Neural progenitor cell (in vitro differentiated cells): ENCODE measurements at regions not wholly inside any gene's neighbourhood (a gene's known extent, or its start where the extent isn't known, plus 50 kb on each side); places are given as distances from the start of the nearest gene placed in this dataset.

ENCODE experiments used
- DNase-seq: peaks from one replicate; pipeline ENCODE4 v3.0.0-alpha.2; 2016; ENCODE audit warnings: low spot score
- H2AFZ ChIP-seq: fragments of 200-600 bp; sonication (generic); replicated peaks from 2 replicates; pipeline ENCODE4 v1.6.1; 2016; ENCODE audit warnings: antibody characterized with exemption
- H3F3A ChIP-seq: fragments of 200-600 bp; sonication (generic); 2 replicates; pipeline ENCODE4 v1.6.1; 2016; ENCODE audit warnings: antibody characterized with exemption, low read depth
- H3K27ac ChIP-seq: fragments of 200-600 bp; sonication (generic); 2 replicates; pipeline ENCODE4 v1.5.1; 2016; ENCODE audit warnings: mild to moderate bottlenecking
- H3K27me3 ChIP-seq: fragments of 200-600 bp; sonication (generic); 2 replicates; pipeline ENCODE4 v1.6.1; 2016; ENCODE audit warnings: mild to moderate bottlenecking, moderate library complexity
- H3K36me3 ChIP-seq: fragments of 200-600 bp; sonication (generic); 2 replicates; pipeline ENCODE4 v1.5.1; 2016
- H3K4me1 ChIP-seq: fragments of 200-600 bp; sonication (generic); 2 replicates; pipeline ENCODE4 v1.6.1; 2016; ENCODE audit warnings: mixed run types
- H3K4me2 ChIP-seq: fragments of 200-600 bp; sonication (generic); 2 replicates; pipeline ENCODE4 v1.6.1; 2016
- H3K4me3 ChIP-seq: fragments of 200-600 bp; sonication (generic); 2 replicates; pipeline ENCODE4 v1.5.1; 2016
- H3K79me2 ChIP-seq: fragments of 200-600 bp; sonication (generic); 2 replicates; pipeline ENCODE4 v1.6.1; 2016; ENCODE audit warnings: low read depth
- H3K9ac ChIP-seq: fragments of 200-600 bp; sonication (generic); 2 replicates; pipeline ENCODE4 v1.6.1; 2016
- H3K9me3 ChIP-seq: fragments of 200-600 bp; sonication (generic); 2 replicates; pipeline ENCODE4 v1.5.1; 2016; ENCODE audit warnings: low read depth
- H4K20me1 ChIP-seq: fragments of 200-600 bp; sonication (generic); 2 replicates; pipeline ENCODE4 v1.6.1; 2016; ENCODE audit warnings: low read depth
- H3K27ac Mint-ChIP-seq: 3 replicates; pipeline ENCODE4 v1.8.0; 2021; ENCODE audit warnings: mixed read lengths
- H3K27me3 Mint-ChIP-seq: 2 replicates; pipeline ENCODE4 v1.8.0; 2022; ENCODE audit warnings: low read depth, mild to moderate bottlenecking, inconsistent platforms, moderate library complexity, mixed read lengths; ENCODE audit not compliant: insufficient read depth
- H3K36me3 Mint-ChIP-seq: 3 replicates; pipeline ENCODE4 v1.8.0; 2021; ENCODE audit warnings: mixed read lengths
- H3K4me1 Mint-ChIP-seq: 3 replicates; pipeline ENCODE4 v1.8.0; 2021; ENCODE audit warnings: mixed read lengths
- H3K4me3 Mint-ChIP-seq: 3 replicates; pipeline ENCODE4 v1.8.0; 2021; ENCODE audit warnings: mild to moderate bottlenecking, moderate library complexity, mixed read lengths
- H3K9me3 Mint-ChIP-seq: 3 replicates; pipeline ENCODE4 v1.8.0; 2020; ENCODE audit warnings: mixed read lengths
- CTCF ChIP-seq: fragments of 200-600 bp; sonication (generic); IDR thresholded peaks from 2 replicates; pipeline ENCODE4 v1.5.1; 2017; ENCODE audit warnings: antibody characterized with exemption, mild to moderate bottlenecking
- EZH2 ChIP-seq: fragments of 200-600 bp; sonication (generic); IDR thresholded peaks from 2 replicates; pipeline ENCODE4 v1.6.1; 2017; ENCODE audit warnings: antibody characterized with exemption, mild to moderate bottlenecking, moderate library complexity
- EZH2phosphoT487 ChIP-seq: fragments of 200-600 bp; sonication (generic); IDR thresholded peaks from 2 replicates; pipeline ENCODE4 v1.6.1; 2017; ENCODE audit warnings: antibody characterized with exemption

- H3F3A ChIP-seq = no peaks in the 10 kb centered on the region
Observed at GRCh38 chr12:30308010-30308717, 387.5 kb downstream of the IPO8 start.

DNA sequence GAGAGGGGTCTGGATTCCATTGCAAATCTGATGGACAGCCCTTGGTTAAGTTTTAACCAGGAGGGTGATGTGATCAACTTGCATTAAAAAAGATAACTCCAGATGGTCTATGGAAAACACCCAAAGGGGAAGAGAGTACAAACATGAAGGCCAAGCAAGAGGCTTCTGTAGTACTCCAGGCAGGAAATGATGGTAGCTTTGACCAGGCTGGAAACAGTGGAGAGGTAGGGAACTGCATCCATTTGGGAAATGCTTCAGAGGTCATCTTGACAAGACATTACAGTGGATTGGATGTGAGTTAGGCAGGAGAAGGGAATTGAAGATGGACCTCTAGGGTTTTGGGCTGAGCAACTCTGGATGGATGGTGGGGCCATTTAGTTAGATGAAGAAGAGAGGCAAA, 391.1 kb downstream of the IPO8 start:
- Histone ChIP-seq H3K27me3 (no peaks in the 10 kb centered on the region), H3K9me3 (no peaks in the 10 kb centered on the region), H3K27ac (no peak overlapping the region), H4K20me1 (no peaks in the 10 kb centered on the region), H3K4me3 (no peak overlapping the region), H3K36me3 (no peaks in the 10 kb centered on the region), H3K9ac (no peak overlapping the region), H3K79me2 (no peaks in the 10 kb centered on the region), H3F3A (no peaks in the 10 kb centered on the region), H2AFZ (no peak overlapping the region), H3K4me2 (no peak overlapping the region), H3K4me1 (no peaks in the 10 kb centered on the region)
- peaks cover 3% of the 10 kb centered on the region for H3K27me3 Mint-ChIP-seq
- TF ChIP-seq EZH2phosphoT487 (no peak), EZH2 (no peak), CTCF (no peak)
- no peak overlapping the region for H3K4me3 Mint-ChIP-seq
- no peak overlapping the region for H3K27ac Mint-ChIP-seq
- DNase-seq = no peak
- H3K4me1 Mint-ChIP-seq = no peaks in the 10 kb centered on the region
- no peaks in the 10 kb centered on the region for H3K9me3 Mint-ChIP-seq
- H3K36me3 Mint-ChIP-seq = no peaks in the 10 kb centered on the region

More at GRCh38 chr12:30308010-30308717, 387.5 kb downstream of the IPO8 start:
- Histone ChIP-seq H3K27me3 (no peaks in the 10 kb centered on the region), H3K36me3 (no peaks in the 10 kb centered on the region), H3K9me3 (no peaks in the 10 kb centered on the region), H3K4me3 (no peak overlapping the region), H3K79me2 (no peaks in the 10 kb centered on the region), H2AFZ (no peak overlapping the region), H4K20me1 (no peaks in the 10 kb centered on the region), H3K9ac (no peak overlapping the region), H3K4me2 (no peak overlapping the region), H3K27ac (no peak overlapping the region), H3K4me1 (no peaks in the 10 kb centered on the region)
- Mint-ChIP-seq H3K27ac (no peak overlapping the region), H3K36me3 (no peaks in the 10 kb centered on the region), H3K4me1 (no peaks in the 10 kb centered on the region), H3K4me3 (no peak overlapping the region), H3K27me3 (peaks cover 3% of the 10 kb centered on the region), H3K9me3 (peaks cover 3% of the 10 kb centered on the region)
- TF ChIP-seq CTCF = no peak
- TF ChIP-seq EZH2 = no peak
- no peak for TF ChIP-seq EZH2phosphoT487
- DNase-seq = no peak

DNA sequence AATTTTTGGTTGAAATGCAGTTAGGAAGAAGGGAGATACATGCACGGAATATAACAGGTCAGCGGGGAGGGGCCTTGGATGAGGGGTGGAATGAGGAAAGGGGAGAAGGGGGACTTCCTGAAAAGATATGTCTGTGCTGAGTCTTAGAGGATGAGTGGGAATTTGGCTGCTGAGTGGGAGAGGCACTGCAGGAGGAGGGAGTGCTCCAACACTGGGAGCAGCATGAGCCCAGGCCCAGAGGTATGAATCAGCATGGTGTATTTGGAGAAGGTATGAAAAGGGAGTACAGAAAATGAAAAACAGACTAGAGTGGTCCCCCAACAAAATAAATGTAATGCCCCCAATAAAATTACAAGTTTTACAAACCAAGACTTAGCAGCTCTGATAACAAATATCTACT, 394.4 kb downstream of the IPO8 start:
- no peaks in the 10 kb centered on the region for H3K4me1 Mint-ChIP-seq
- H3K36me3 Mint-ChIP-seq = no peaks in the 10 kb centered on the region
- Histone ChIP-seq H3K9ac (no peak overlapping the region), H3F3A (no peaks in the 10 kb centered on the region), H3K27ac (no peak overlapping the region), H2AFZ (no peak overlapping the region), H3K79me2 (no peaks in the 10 kb centered on the region), H4K20me1 (no peaks in the 10 kb centered on the region), H3K4me3 (no peak overlapping the region), H3K4me2 (no peak overlapping the region), H3K9me3 (no peaks in the 10 kb centered on the region), H3K36me3 (no peaks in the 10 kb centered on the region), H3K27me3 (no peaks in the 10 kb centered on the region), H3K4me1 (no peaks in the 10 kb centered on the region)
- H3K27ac Mint-ChIP-seq = no peak overlapping the region
- H3K27me3 Mint-ChIP-seq = peaks cover 2% of the 10 kb centered on the region
- no peak for TF ChIP-seq EZH2phosphoT487
- TF ChIP-seq EZH2 = no peak
- TF ChIP-seq CTCF = no peak
- H3K4me3 Mint-ChIP-seq = no peak overlapping the region
- no peaks in the 10 kb centered on the region for H3K9me3 Mint-ChIP-seq
- DNase-seq = no peak
